Esophagus squamous epithelium (tissue), 4 donors: ENCODE measurements at regions not wholly inside any gene's neighbourhood (a gene's known extent, or its start where the extent isn't known, plus 50 kb on each side); places are given as distances from the start of the nearest gene placed in this dataset.

Experiments used
- CTCF ChIP-seq, 6 experiments: fragments of 450-650 bp in 4 of 6; fragments of 200-600 bp in 2 of 6; sonication (generic) in 2 of 6; IDR thresholded peaks; one replicate each; pipeline ENCODE4 v1.5.1; 2016 to 2019; ENCODE audit warnings: antibody characterized with exemption in 6 of 6, mild to moderate bottlenecking in 4 of 6, moderate library complexity in 4 of 6
- POLR2A ChIP-seq, 4 donors: fragments of 450-650 bp; IDR thresholded peaks; one replicate each; pipeline ENCODE4 v1.6.1; 2017; ENCODE audit warnings: antibody characterized with exemption in 4 of 4, mild to moderate bottlenecking in 4 of 4, moderate library complexity in 3 of 4

GRCh38 chr19:33891773-33892172 lies 95.1 kb downstream of the KCTD15 start:
- TF ChIP-seq CTCF (IDR thresholded peaks at IDR 0.05), result no peak
- TF ChIP-seq POLR2A (IDR thresholded peaks at IDR 0.05), result no peak
